A549 (cell line): ENCODE measurements at regions not wholly inside any gene's neighbourhood (a gene's known extent, or its start where the extent isn't known, plus 50 kb on each side); places are given as distances from the start of the nearest gene placed in this dataset.

Experiments used
- BHLHE40 ChIP-seq: IDR thresholded peaks from 2 replicates; pipeline ENCODE4 v1.6.1; 2012; ENCODE audit warnings: low read depth, low read length, inconsistent platforms
- CTCF ChIP-seq: fragments of >200 bp; sonication (Bioruptor Twin); formaldehyde crosslinking; IDR thresholded peaks from 3 replicates; pipeline ENCODE4 v1.5.1; 2016
- EHF ChIP-seq: fragments of 250-450 bp; sonication (Bioruptor Pico); IDR thresholded peaks from 2 replicates; pipeline ENCODE4 v1.5.0; 2020; ENCODE audit warnings: mild to moderate bottlenecking
- EP300 ChIP-seq, 2 experiments: fragments of >200 bp; sonication (Bioruptor Twin); formaldehyde crosslinking; IDR thresholded peaks; 2 replicates in 1 of 2; 3 replicates in 1 of 2; pipeline ENCODE4 v1.6.1; 2016 to 2017
- POLR2A ChIP-seq: IDR thresholded peaks from 2 replicates; pipeline ENCODE4 v1.6.1; 2012; ENCODE audit warnings: mild to moderate bottlenecking, low read length

- TF ChIP-seq POLR2A, result no peak
- no peak for TF ChIP-seq CTCF
- TF ChIP-seq BHLHE40, result no peak
- TF ChIP-seq EHF (CRISPR knock-in tag), result no peak
- no peak for TF ChIP-seq EP300 (IDR thresholded peaks at IDR 0.05)
Observed at GRCh38 chr5:169422087-169422486, 121.1 kb upstream of the SLIT3 start.
